GM12878 (cell line): ENCODE measurements at regions not wholly inside any gene's neighbourhood (a gene's known extent, or its start where the extent isn't known, plus 50 kb on each side); places are given as distances from the start of the nearest gene placed in this dataset.

ENCODE experiments used
- BHLHE40 ChIP-seq, 2 experiments: fragments of 450-650 bp in 1 of 2; IDR thresholded peaks; 2 replicates each; pipeline ENCODE4 v1.6.1; 2011 to 2017; ENCODE audit warnings: low read depth in 2 of 2, borderline replicate concordance in 1 of 2, improper control_type of control experiment in 1 of 2, low read length in 1 of 2, mild to moderate bottlenecking in 1 of 2
- CTCF ChIP-seq, 3 experiments: IDR thresholded peaks in 2 of 3; conservative IDR thresholded peaks in 1 of 3; 2 replicates each; pipeline ENCODE4 v1.5.1; 2011; ENCODE audit warnings: low read depth in 3 of 3, low read length in 3 of 3, mild to moderate bottlenecking in 3 of 3, control low read depth in 2 of 3, moderate library complexity in 2 of 3, inconsistent platforms in 1 of 3, mixed read lengths in 1 of 3; ENCODE audit not compliant: control insufficient read depth in 2 of 3, insufficient read depth in 1 of 3; ENCODE audit errors: extremely low read depth in 1 of 3
- DPF2 ChIP-seq: fragments of 450-650 bp; IDR thresholded peaks from 2 replicates; pipeline ENCODE4 v1.6.1; 2017; ENCODE audit warnings: mild to moderate bottlenecking
- EZH2 ChIP-seq: IDR thresholded peaks from 2 replicates; pipeline ENCODE4 v1.6.1; 2012; ENCODE audit warnings: low read depth, mild to moderate bottlenecking, control low read depth, inconsistent platforms, low read length, borderline replicate concordance; ENCODE audit not compliant: control insufficient read depth
- SRF ChIP-seq, 2 experiments: IDR thresholded peaks; 2 replicates each; pipeline ENCODE4 v1.6.1; 2011; ENCODE audit warnings: low read depth in 2 of 2, low read length in 2 of 2, mild to moderate bottlenecking in 1 of 2, moderate library complexity in 1 of 2

GRCh38 chr2:234288974-234289455 lies 207.9 kb downstream of the ARL4C start:
- TF ChIP-seq EZH2: no peak
- peak; percentile 73 to 84 (median 82) for TF ChIP-seq CTCF (IDR thresholded peaks at IDR 0.05 in 2 of 3, conservative IDR thresholded peaks at IDR 0.05 in 1 of 3; ENCODE audit: control insufficient read depth in 2 of 3, extremely low read depth in 1 of 3, insufficient read depth in 1 of 3, low read depth in 3 of 3, low read length in 3 of 3)
- no peak for TF ChIP-seq SRF (IDR thresholded peaks at IDR 0.05; ENCODE audit: low read depth in 2 of 2, low read length in 2 of 2)
- no peak for TF ChIP-seq BHLHE40 (IDR thresholded peaks at IDR 0.05; ENCODE audit: borderline replicate concordance in 1 of 2, low read depth in 2 of 2, low read length in 1 of 2)
- no peak for TF ChIP-seq DPF2
